SJCRH30 (cell line): ENCODE measurements at regions not wholly inside any gene's neighbourhood (a gene's known extent, or its start where the extent isn't known, plus 50 kb on each side); places are given as distances from the start of the nearest gene placed in this dataset.

Source experiments
- DNase-seq, 2 experiments: peaks; one replicate each; pipeline ENCODE4 v3.0.0-alpha.2; 2015 to 2020
- H3K27ac ChIP-seq: fragments of 250-450 bp; sonication (Bioruptor Pico); 2 replicates; pipeline ENCODE4 v1.5.1; 2020; ENCODE audit warnings: mild to moderate bottlenecking, moderate library complexity
- H3K27me3 ChIP-seq: fragments of 250-450 bp; sonication (Bioruptor Pico); 2 replicates; pipeline ENCODE4 v1.5.1; 2020; ENCODE audit warnings: mild to moderate bottlenecking, moderate library complexity
- H3K36me3 ChIP-seq: fragments of 250-450 bp; sonication (Bioruptor Pico); 2 replicates; pipeline ENCODE4 v1.5.1; 2020; ENCODE audit warnings: mild to moderate bottlenecking, moderate library complexity
- H3K4me1 ChIP-seq: fragments of 250-450 bp; sonication (Bioruptor Pico); 2 replicates; pipeline ENCODE4 v1.5.1; 2020; ENCODE audit warnings: mild to moderate bottlenecking, moderate library complexity
- H3K4me3 ChIP-seq: fragments of 250-450 bp; sonication (Bioruptor Pico); 2 replicates; pipeline ENCODE4 v1.5.1; 2020; ENCODE audit warnings: mild to moderate bottlenecking, moderate library complexity
- H3K9me3 ChIP-seq: fragments of 250-450 bp; sonication (Bioruptor Pico); replicated peaks from 2 replicates; pipeline ENCODE4 v1.5.1; 2020; ENCODE audit warnings: mild to moderate bottlenecking, moderate library complexity

GRCh38 chr5:136667789-136668188 is 302.4 kb upstream of the TRPC7 start:
- no peaks in the 10 kb centered on the region for H3K4me1 ChIP-seq
- H3K27ac ChIP-seq: no peak overlapping the region
- DNase-seq: no peak
- H3K4me3 ChIP-seq: no peak overlapping the region
- H3K9me3 ChIP-seq: no peaks in the 10 kb centered on the region
- H3K27me3 ChIP-seq: no peaks in the 10 kb centered on the region
- no peaks in the 10 kb centered on the region for H3K36me3 ChIP-seq

- Histone ChIP-seq H3K27ac (no peak overlapping the region), H3K36me3 (no peaks in the 10 kb centered on the region), H3K27me3 (no peaks in the 10 kb centered on the region), H3K4me1 (no peaks in the 10 kb centered on the region), H3K9me3 (no peaks in the 10 kb centered on the region), H3K4me3 (no peak overlapping the region)
- DNase-seq: no peak
These were observed 301.8 kb upstream of the TRPC7 start for GRCh38 chr5:136666970-136667620.

GRCh38 chr5:136665331-136665730 is 300.0 kb upstream of the TRPC7 start:
- Histone ChIP-seq H3K27ac (no peak overlapping the region), H3K9me3 (no peaks in the 10 kb centered on the region), H3K36me3 (no peaks in the 10 kb centered on the region), H3K4me3 (no peak overlapping the region), H3K4me1 (no peaks in the 10 kb centered on the region), H3K27me3 (no peaks in the 10 kb centered on the region)
- DNase-seq: no peak

GRCh38 chr5:136661026-136661425 is 295.7 kb upstream of the TRPC7 start:
- no peaks in the 10 kb centered on the region for H3K4me1 ChIP-seq
- no peaks in the 10 kb centered on the region for H3K36me3 ChIP-seq
- H3K4me3 ChIP-seq: no peak overlapping the region
- no peak for DNase-seq
- H3K9me3 ChIP-seq: no peaks in the 10 kb centered on the region
- no peak overlapping the region for H3K27ac ChIP-seq
- no peaks in the 10 kb centered on the region for H3K27me3 ChIP-seq

- no peaks in the 10 kb centered on the region; the same call in 1 of the 2 replicates for H3K27me3 ChIP-seq
- no peak overlapping the region for H3K27ac ChIP-seq
- H3K9me3 ChIP-seq: no peaks in the 10 kb centered on the region
- no peaks in the 10 kb centered on the region for H3K4me1 ChIP-seq
- no peak for DNase-seq
- H3K4me3 ChIP-seq: no peak overlapping the region
- H3K36me3 ChIP-seq: no peaks in the 10 kb centered on the region
These were observed 291.5 kb upstream of the TRPC7 start for GRCh38 chr5:136656811-136657210.

- Histone ChIP-seq H3K4me1 (no peaks in the 10 kb centered on the region), H3K36me3 (no peaks in the 10 kb centered on the region), H3K27ac (no peak overlapping the region), H3K9me3 (no peaks in the 10 kb centered on the region), H3K4me3 (no peak overlapping the region), H3K27me3 (no peaks in the 10 kb centered on the region; the same call in 1 of the 2 replicates)
- DNase-seq: no peak
These were observed 290.1 kb upstream of the TRPC7 start for GRCh38 chr5:136655468-136655867.

GRCh38 chr5:136646915-136647314 is 281.6 kb upstream of the TRPC7 start:
- H3K36me3 ChIP-seq: no peaks in the 10 kb centered on the region
- H3K4me3 ChIP-seq: no peak overlapping the region
- peaks cover 4% of the 10 kb centered on the region; the same call in 1 of the 2 replicates for H3K27me3 ChIP-seq
- H3K9me3 ChIP-seq: no peaks in the 10 kb centered on the region
- no peaks in the 10 kb centered on the region for H3K4me1 ChIP-seq
- DNase-seq: no peak
- H3K27ac ChIP-seq: no peak overlapping the region

- Histone ChIP-seq H3K4me3 (no peak overlapping the region), H3K27me3 (peaks cover 4% of the 10 kb centered on the region; the same call in 1 of the 2 replicates), H3K27ac (no peak overlapping the region), H3K9me3 (no peaks in the 10 kb centered on the region), H3K4me1 (no peaks in the 10 kb centered on the region), H3K36me3 (no peaks in the 10 kb centered on the region)
- no peak for DNase-seq
These were observed 277.6 kb upstream of the TRPC7 start for GRCh38 chr5:136642976-136643375.

GRCh38 chr5:136639616-136640015 is 274.3 kb upstream of the TRPC7 start:
- no peaks in the 10 kb centered on the region; the same call in 1 of the 2 replicates for H3K4me1 ChIP-seq
- peaks cover 4% of the 10 kb centered on the region; the same call in 1 of the 2 replicates for H3K27me3 ChIP-seq

GRCh38 chr5:136638084-136638483 is 272.7 kb upstream of the TRPC7 start:
- Histone ChIP-seq H3K4me3 (no peak overlapping the region), H3K27ac (no peak overlapping the region), H3K4me1 (no peaks in the 10 kb centered on the region; the same call in 1 of the 2 replicates), H3K36me3 (no peaks in the 10 kb centered on the region), H3K27me3 (0 out of 2 replicates have a peak, but pooled peaks cover 4% of the 10 kb centered on the region), H3K9me3 (no peaks in the 10 kb centered on the region)
- no peak for DNase-seq

More at GRCh38 chr5:136639616-136640015, 274.3 kb upstream of the TRPC7 start:
- no peak overlapping the region for H3K4me3 ChIP-seq
- no peaks in the 10 kb centered on the region for H3K9me3 ChIP-seq
- no peaks in the 10 kb centered on the region for H3K36me3 ChIP-seq
- H3K27ac ChIP-seq: no peak overlapping the region
- DNase-seq: no peak

- H3K36me3 ChIP-seq: no peaks in the 10 kb centered on the region
- no peaks in the 10 kb centered on the region; the same call in 1 of the 2 replicates for H3K4me1 ChIP-seq
- no peak for DNase-seq
- H3K27ac ChIP-seq: no peak overlapping the region
- H3K9me3 ChIP-seq: no peaks in the 10 kb centered on the region
- no peak overlapping the region for H3K4me3 ChIP-seq
- no peaks in the 10 kb centered on the region for H3K27me3 ChIP-seq
These were observed 270.7 kb upstream of the TRPC7 start for GRCh38 chr5:136636001-136636400.

GRCh38 chr5:136631186-136631585 is 265.8 kb upstream of the TRPC7 start:
- no peak for DNase-seq
- Histone ChIP-seq H3K4me3 (no peak overlapping the region), H3K27me3 (no peaks in the 10 kb centered on the region), H3K4me1 (no peaks in the 10 kb centered on the region; the same call in 1 of the 2 replicates), H3K9me3 (no peaks in the 10 kb centered on the region), H3K27ac (no peak overlapping the region), H3K36me3 (no peaks in the 10 kb centered on the region)

GRCh38 chr5:136629125-136629792 is 263.9 kb upstream of the TRPC7 start:
- DNase-seq: no peak
- Histone ChIP-seq H3K4me1 (no peaks in the 10 kb centered on the region), H3K36me3 (no peaks in the 10 kb centered on the region), H3K27ac (no peak overlapping the region), H3K9me3 (no peaks in the 10 kb centered on the region), H3K27me3 (no peaks in the 10 kb centered on the region), H3K4me3 (no peak overlapping the region)

GRCh38 chr5:136626531-136626930 is 261.2 kb upstream of the TRPC7 start:
- H3K27ac ChIP-seq: no peak overlapping the region
- H3K4me3 ChIP-seq: no peak overlapping the region
- no peaks in the 10 kb centered on the region for H3K4me1 ChIP-seq
- H3K9me3 ChIP-seq: no peaks in the 10 kb centered on the region
- no peaks in the 10 kb centered on the region for H3K27me3 ChIP-seq
- no peaks in the 10 kb centered on the region for H3K36me3 ChIP-seq
- no peak for DNase-seq

- Histone ChIP-seq H3K4me3 (no peak overlapping the region), H3K4me1 (no peaks in the 10 kb centered on the region), H3K9me3 (no peaks in the 10 kb centered on the region), H3K27ac (no peak overlapping the region), H3K27me3 (no peaks in the 10 kb centered on the region), H3K36me3 (no peaks in the 10 kb centered on the region)
- peak in 1 of 2 experiments; percentile 9 for DNase-seq
These were observed 257.4 kb upstream of the TRPC7 start for GRCh38 chr5:136622747-136623146.
